ENCODE measurements at regions not wholly inside any gene's neighbourhood (a gene's known extent, or its start where the extent isn't known, plus 50 kb on each side); places are given as distances from the start of the nearest gene placed in this dataset.
"Not testable (repeated sequence)": the region's sequence is repeated elsewhere in the genome, so short reads cannot be mapped to it uniquely, and the experiment has no call there.

DNA sequence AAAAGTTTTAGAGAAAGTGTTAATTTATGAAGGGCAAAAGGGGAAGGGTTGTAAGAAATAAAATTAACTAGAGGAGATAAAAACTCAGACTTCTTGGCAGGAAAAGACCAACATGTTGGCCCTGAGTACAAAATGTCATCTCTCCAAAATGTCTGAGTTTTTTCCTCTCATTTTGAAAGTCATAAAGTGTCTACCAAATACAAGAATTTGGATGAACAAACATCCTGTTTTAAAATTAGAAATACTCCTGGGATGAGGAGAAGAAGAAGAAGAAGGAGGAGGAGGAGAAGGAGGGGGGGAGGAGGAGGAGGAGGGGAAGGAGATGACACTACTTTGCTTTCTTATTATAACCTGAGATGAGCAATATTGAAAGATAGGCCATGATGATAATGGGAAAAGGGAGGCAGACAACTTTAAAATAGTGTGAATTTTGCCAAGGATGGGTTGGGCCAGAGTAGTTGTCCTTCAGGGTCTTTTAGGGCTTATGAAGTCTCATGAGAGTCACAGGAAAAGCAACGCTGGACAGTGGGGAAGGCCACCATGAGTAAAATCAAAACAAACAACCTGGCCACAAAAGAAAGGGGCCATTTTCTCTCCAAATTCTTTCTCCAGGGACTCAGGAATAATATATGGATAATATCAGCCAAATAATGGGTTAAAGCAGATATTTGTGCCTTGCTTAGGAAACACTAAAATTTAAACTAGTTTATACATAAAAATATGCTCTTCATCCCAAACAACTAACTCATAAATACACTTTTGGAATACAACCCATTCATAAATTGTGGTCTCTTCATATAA lies 632.9 kb downstream of the EPHA3 start:
- Mint-ChIP-seq H3K27me3 (no peaks in the 10 kb centered on the region), H3K36me3 (ENCODE audit: low read depth) (no peaks in the 10 kb centered on the region), H3K4me3 (no peak overlapping the region), H3K4me1 (no peaks in the 10 kb centered on the region), H3K27ac (no peak overlapping the region)
- no peaks in the 10 kb centered on the region for H3K9me3 ChIP-seq (ENCODE audit: control insufficient read depth, low read length, poor library complexity, severe bottlenecking)
- ATAC-seq (no peak), DNase-seq (no peak)

GRCh38 chr3:89740881-89741177 lies 633.4 kb downstream of the EPHA3 start:
- DNase-seq (no peak), ATAC-seq (no peak)
- no peaks in the 10 kb centered on the region for H3K4me1 Mint-ChIP-seq
- H3K4me3 Mint-ChIP-seq: no peak overlapping the region
- no peaks in the 10 kb centered on the region for H3K27me3 Mint-ChIP-seq
- no peak overlapping the region for H3K27ac Mint-ChIP-seq
- no peaks in the 10 kb centered on the region for H3K36me3 Mint-ChIP-seq (ENCODE audit: low read depth)
- no peaks in the 10 kb centered on the region for H3K9me3 ChIP-seq (ENCODE audit: control insufficient read depth, low read length, poor library complexity, severe bottlenecking)

DNA sequence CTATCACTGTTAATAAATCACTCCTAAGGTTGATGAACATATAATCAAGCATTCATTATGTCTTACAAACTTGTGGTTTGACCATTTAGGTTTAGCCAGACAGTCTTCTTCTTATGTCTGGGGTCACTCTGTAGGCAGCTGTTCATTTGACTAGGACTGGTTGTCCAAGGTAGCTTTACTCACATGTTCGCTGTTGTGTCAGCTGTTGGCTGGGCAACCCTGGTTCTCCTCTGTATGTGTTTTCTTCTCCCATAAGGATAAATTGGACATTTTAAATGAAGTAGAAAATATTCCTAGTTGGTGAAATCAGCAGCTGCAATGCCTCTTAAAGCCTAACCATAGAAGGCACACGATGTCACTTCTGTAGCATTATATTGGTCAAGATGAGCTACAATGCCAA lies 635.1 kb downstream of the EPHA3 start:
- DNase-seq (no peak), ATAC-seq (no peak)
- no peaks in the 10 kb centered on the region for H3K4me1 Mint-ChIP-seq
- H3K27ac Mint-ChIP-seq: no peak overlapping the region
- no peaks in the 10 kb centered on the region for H3K27me3 Mint-ChIP-seq
- no peaks in the 10 kb centered on the region for H3K9me3 ChIP-seq (ENCODE audit: control insufficient read depth, low read length, poor library complexity, severe bottlenecking)
- no peak overlapping the region for H3K4me3 Mint-ChIP-seq
- H3K36me3 Mint-ChIP-seq (ENCODE audit: low read depth): no peaks in the 10 kb centered on the region

DNA sequence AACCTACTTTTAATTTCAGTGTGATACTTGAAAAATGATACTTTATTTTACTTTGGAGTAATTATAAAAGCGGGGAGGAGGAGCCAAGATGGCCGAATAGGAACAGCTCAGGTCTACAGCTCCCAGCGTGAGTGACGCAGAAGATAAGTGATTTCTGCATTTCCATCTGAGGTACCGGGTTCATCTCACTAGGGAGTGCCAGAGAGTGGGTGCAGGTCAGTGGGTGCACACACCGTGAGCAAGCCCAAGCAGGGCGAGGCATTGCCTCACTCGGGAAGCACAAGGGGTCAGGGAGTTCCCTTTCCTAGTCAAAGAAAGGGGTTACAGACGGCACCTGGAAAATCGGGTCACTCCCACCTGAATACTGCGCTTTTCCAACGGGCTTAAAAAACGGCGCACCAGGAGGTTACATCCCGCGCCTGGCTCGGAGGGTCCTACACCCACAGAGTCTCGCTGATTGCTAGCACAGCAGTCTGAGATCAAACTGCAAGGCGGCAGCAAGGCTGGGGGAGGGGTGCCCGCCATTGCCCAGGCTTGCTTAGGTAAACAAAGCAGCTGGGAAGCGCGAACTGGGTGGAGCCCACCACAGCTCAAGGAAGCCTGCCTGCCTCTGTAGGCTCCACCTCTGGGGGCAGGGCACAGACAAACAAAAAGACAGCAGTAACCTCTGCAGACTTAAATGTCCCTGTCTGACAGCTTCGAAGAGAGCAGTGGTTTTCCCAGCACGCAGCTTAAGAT lies 640.3 kb downstream of the EPHA3 start:
- not testable (repeated sequence) for H3K4me1 Mint-ChIP-seq; DNase-seq; ATAC-seq; H3K4me3 Mint-ChIP-seq; H3K36me3 Mint-ChIP-seq (ENCODE audit: low read depth); H3K27me3 Mint-ChIP-seq; H3K9me3 ChIP-seq (ENCODE audit: control insufficient read depth, low read length, poor library complexity, severe bottlenecking); H3K27ac Mint-ChIP-seq

GRCh38 chr3:89762405-89762804 lies 655.0 kb downstream of the EPHA3 start:
- ATAC-seq (no peak), DNase-seq (no peak)
- H3K9me3 ChIP-seq (ENCODE audit: control insufficient read depth, low read length, poor library complexity, severe bottlenecking): peaks cover 3% of the 10 kb centered on the region
- Mint-ChIP-seq H3K36me3 (ENCODE audit: low read depth) (no peaks in the 10 kb centered on the region), H3K27ac (no peak overlapping the region), H3K27me3 (no peaks in the 10 kb centered on the region), H3K4me1 (no peaks in the 10 kb centered on the region), H3K4me3 (no peak overlapping the region)

- no peaks in the 10 kb centered on the region for H3K27me3 Mint-ChIP-seq
- DNase-seq: no peak
- no peaks in the 10 kb centered on the region for H3K4me1 Mint-ChIP-seq
- H3K9me3 ChIP-seq (ENCODE audit: control insufficient read depth, low read length, poor library complexity, severe bottlenecking): peaks cover 2% of the 10 kb centered on the region
- no peak overlapping the region for H3K4me3 Mint-ChIP-seq
- no peak overlapping the region for H3K27ac Mint-ChIP-seq
- no peaks in the 10 kb centered on the region for H3K36me3 Mint-ChIP-seq (ENCODE audit: low read depth)
- ATAC-seq: no peak
Measured at GRCh38 chr3:89783341-89783927, 676.0 kb downstream of the EPHA3 start.

GRCh38 chr3:89787485-89787884 lies 680.1 kb downstream of the EPHA3 start:
- H3K4me1 Mint-ChIP-seq: no peaks in the 10 kb centered on the region
- H3K27ac Mint-ChIP-seq: no peak overlapping the region
- H3K4me3 Mint-ChIP-seq: no peak overlapping the region
- ATAC-seq: no peak
- no peak for DNase-seq
- H3K9me3 ChIP-seq (ENCODE audit: control insufficient read depth, low read length, poor library complexity, severe bottlenecking): no peaks in the 10 kb centered on the region
- no peaks in the 10 kb centered on the region for H3K27me3 Mint-ChIP-seq
- H3K36me3 Mint-ChIP-seq (ENCODE audit: low read depth): no peaks in the 10 kb centered on the region

DNA sequence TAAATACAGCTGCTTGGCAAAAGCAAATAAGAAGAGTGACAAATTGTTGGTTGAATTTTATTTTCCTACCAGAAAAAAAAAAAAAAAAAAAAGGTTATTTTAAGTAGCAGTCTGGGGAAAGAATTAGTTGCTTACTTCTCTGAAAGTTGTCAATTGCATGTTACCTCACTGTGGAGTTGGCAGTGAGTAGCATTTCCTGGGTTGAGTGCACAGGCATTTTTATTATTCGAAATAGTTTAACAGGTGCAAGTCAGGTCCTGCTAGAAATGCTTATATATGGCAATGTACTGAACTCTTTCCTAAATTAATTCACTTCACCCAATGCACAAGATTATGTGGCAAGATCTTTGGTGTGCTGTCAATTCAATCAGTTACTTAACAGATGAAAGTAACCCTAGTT lies 680.6 kb downstream of the EPHA3 start:
- ATAC-seq: no peak
- Mint-ChIP-seq H3K4me1 (no peaks in the 10 kb centered on the region), H3K36me3 (ENCODE audit: low read depth) (no peaks in the 10 kb centered on the region), H3K27me3 (no peaks in the 10 kb centered on the region), H3K27ac (no peak overlapping the region), H3K4me3 (no peak overlapping the region)
- DNase-seq: no peak
- no peaks in the 10 kb centered on the region for H3K9me3 ChIP-seq (ENCODE audit: control insufficient read depth, low read length, poor library complexity, severe bottlenecking)

- H3K27ac Mint-ChIP-seq: no peak overlapping the region
- H3K27me3 Mint-ChIP-seq: no peaks in the 10 kb centered on the region
- no peak for DNase-seq
- H3K4me1 Mint-ChIP-seq: no peaks in the 10 kb centered on the region
- H3K4me3 Mint-ChIP-seq: no peak overlapping the region
- no peak for ATAC-seq
- H3K9me3 ChIP-seq (ENCODE audit: control insufficient read depth, low read length, poor library complexity, severe bottlenecking): no peaks in the 10 kb centered on the region
- H3K36me3 Mint-ChIP-seq (ENCODE audit: low read depth): no peaks in the 10 kb centered on the region
Measured at GRCh38 chr3:89795506-89795905, 688.1 kb downstream of the EPHA3 start.

GRCh38 chr3:89802881-89803280 lies 695.5 kb downstream of the EPHA3 start:
- DNase-seq: no peak
- Mint-ChIP-seq H3K4me3 (no peak overlapping the region), H3K27ac (no peak overlapping the region), H3K27me3 (no peaks in the 10 kb centered on the region), H3K36me3 (ENCODE audit: low read depth) (no peaks in the 10 kb centered on the region), H3K4me1 (no peaks in the 10 kb centered on the region)
- H3K9me3 ChIP-seq (ENCODE audit: control insufficient read depth, low read length, poor library complexity, severe bottlenecking): no peaks in the 10 kb centered on the region
- ATAC-seq: no peak

GRCh38 chr3:89803711-89804110 lies 696.3 kb downstream of the EPHA3 start:
- H3K4me3 Mint-ChIP-seq: no peak overlapping the region
- no peak for DNase-seq
- no peaks in the 10 kb centered on the region for H3K9me3 ChIP-seq (ENCODE audit: control insufficient read depth, low read length, poor library complexity, severe bottlenecking)
- H3K4me1 Mint-ChIP-seq: no peaks in the 10 kb centered on the region
- no peaks in the 10 kb centered on the region for H3K27me3 Mint-ChIP-seq
- H3K36me3 Mint-ChIP-seq (ENCODE audit: low read depth): no peaks in the 10 kb centered on the region
- H3K27ac Mint-ChIP-seq: no peak overlapping the region
- ATAC-seq: no peak

DNA sequence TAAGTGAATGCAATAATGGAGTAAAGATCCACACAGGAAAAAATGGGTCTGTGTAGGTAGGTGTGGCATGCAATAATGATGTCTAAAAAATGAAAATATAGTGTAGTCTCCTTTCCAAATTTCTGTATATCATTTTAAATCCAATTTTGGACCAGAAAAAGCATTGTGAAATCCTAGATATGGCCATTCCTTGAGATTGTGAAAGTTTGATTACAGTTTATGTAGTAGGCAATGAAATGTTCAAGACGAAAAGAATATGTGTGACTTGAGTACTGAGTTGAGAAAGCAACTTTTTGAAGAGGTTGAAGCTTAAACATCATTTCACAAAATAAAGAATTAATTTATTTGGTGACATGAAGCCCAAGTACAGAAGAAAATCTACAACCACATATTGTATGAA lies 698.7 kb downstream of the EPHA3 start:
- ATAC-seq (no peak), DNase-seq (no peak)
- Mint-ChIP-seq H3K27me3 (no peaks in the 10 kb centered on the region), H3K36me3 (ENCODE audit: low read depth) (no peaks in the 10 kb centered on the region), H3K27ac (no peak overlapping the region), H3K4me3 (no peak overlapping the region), H3K4me1 (no peaks in the 10 kb centered on the region)
- H3K9me3 ChIP-seq (ENCODE audit: control insufficient read depth, low read length, poor library complexity, severe bottlenecking): no peaks in the 10 kb centered on the region

DNA sequence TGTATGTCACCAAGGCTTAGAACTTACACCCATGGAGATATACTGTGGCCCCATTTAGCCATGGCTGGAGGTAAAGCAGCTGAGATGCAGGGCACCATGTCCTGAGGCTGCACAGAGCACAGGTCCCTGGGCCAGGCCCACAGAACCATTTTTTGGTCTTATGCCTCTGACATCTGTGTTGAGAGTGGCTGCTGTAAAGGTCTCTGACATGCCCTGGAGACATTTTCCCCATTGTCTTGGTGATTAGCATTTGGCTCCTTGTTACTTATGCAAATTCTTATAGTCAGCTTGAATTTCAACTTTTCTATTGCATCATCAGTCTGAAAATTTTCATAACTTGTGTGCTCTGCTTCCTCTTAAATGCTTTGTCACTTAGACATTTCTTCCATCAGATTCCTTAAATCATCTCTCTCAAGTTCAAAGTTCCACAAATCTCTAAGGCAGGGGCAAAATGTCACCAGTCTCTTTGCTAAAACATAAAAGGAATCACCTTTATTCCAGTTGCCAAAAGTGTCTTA lies 701.3 kb downstream of the EPHA3 start:
- DNase-seq (no peak), ATAC-seq (no peak)
- Mint-ChIP-seq H3K36me3 (ENCODE audit: low read depth) (no peaks in the 10 kb centered on the region), H3K27ac (no peak overlapping the region), H3K4me3 (no peak overlapping the region), H3K27me3 (no peaks in the 10 kb centered on the region), H3K4me1 (no peaks in the 10 kb centered on the region)
- no peaks in the 10 kb centered on the region for H3K9me3 ChIP-seq (ENCODE audit: control insufficient read depth, low read length, poor library complexity, severe bottlenecking)

All from T-helper 17 cell (primary cell).